Esophagus squamous epithelium (tissue), 5 donors: ENCODE measurements at regions not wholly inside any gene's neighbourhood (a gene's known extent, or its start where the extent isn't known, plus 50 kb on each side); places are given as distances from the start of the nearest gene placed in this dataset.

Experiments
- DNase-seq: peaks from one replicate; lab custom pipeline; 2025; lab: John Stamatoyannopoulos, UW
- H3K27ac ChIP-seq, 4 donors: fragments of 200-600 bp; sonication (generic); one replicate each; pipeline ENCODE4 v1.5.1; 2016 to 2019; ENCODE audit warnings: mild to moderate bottlenecking in 1 of 4
- H3K27me3 ChIP-seq, 4 donors: fragments of 200-600 bp; sonication (generic); 1 replicate in 3 of 4; 2 replicates in 1 of 4; pipeline versions ENCODE4 v1.5.1 to v1.6.0; 2017 to 2021; ENCODE audit warnings: antibody characterized with exemption in 1 of 4
- H3K36me3 ChIP-seq, 3 donors: fragments of 200-600 bp; sonication (generic); one replicate each; pipeline ENCODE4 v1.5.1; 2016 to 2019
- H3K4me1 ChIP-seq, 3 donors: fragments of 200-600 bp; sonication (generic); one replicate each; pipeline ENCODE4 v1.5.1; 2017 to 2019
- H3K4me3 ChIP-seq, 4 donors: fragments of 200-600 bp; sonication (generic); 1 replicate in 3 of 4; 2 replicates in 1 of 4; pipeline ENCODE4 v1.5.1; 2016 to 2019; ENCODE audit warnings: mild to moderate bottlenecking in 2 of 4, moderate library complexity in 1 of 4
- H3K9me3 ChIP-seq, 3 donors: fragments of 200-600 bp; sonication (generic); one replicate each; pipeline ENCODE4 v1.5.1; 2016 to 2019
- CTCF ChIP-seq, 6 experiments: fragments of 450-650 bp in 4 of 6; fragments of 200-600 bp in 2 of 6; sonication (generic) in 2 of 6; IDR thresholded peaks; one replicate each; pipeline ENCODE4 v1.5.1; 2016 to 2019; ENCODE audit warnings: antibody characterized with exemption in 6 of 6, mild to moderate bottlenecking in 4 of 6, moderate library complexity in 4 of 6
- POLR2A ChIP-seq, 4 donors: fragments of 450-650 bp; IDR thresholded peaks; one replicate each; pipeline ENCODE4 v1.6.1; 2017; ENCODE audit warnings: antibody characterized with exemption in 4 of 4, mild to moderate bottlenecking in 4 of 4, moderate library complexity in 3 of 4
- WGBS, 2 donors: methylation state at CpG; one replicate each; pipeline ENCODE4 v1.1.5; 2018; 5-methylcytosine and 5-hydroxymethylcytosine counted together
- intact Hi-C: fragments of 100-400 bp; cut with DNase I; formaldehyde crosslinking; loops from one replicate; pipeline ENCODE4 v1.15.0; 2022
- donor health status: DM: yes; HTN: yes; CAD: no.

GRCh38 chr6:8203337-8203736 lies 101.0 kb upstream of the EEF1E1 start:
- H3K36me3 ChIP-seq: no peaks in the 10 kb centered on the region
- no peak overlapping the region for H3K27ac ChIP-seq
- no peaks in the 10 kb centered on the region for H3K4me1 ChIP-seq
- 74 to 88% methylated on average over 4 to 5 of the region's 5 CpGs for WGBS, 2 donors
- no peak overlapping the region for H3K4me3 ChIP-seq
- intact Hi-C loops: no loop called here
- H3K9me3 ChIP-seq: no peaks in the 10 kb centered on the region
- peaks cover 0 to 4% (median 0%) of the 10 kb centered on the region in 4 donors for H3K27me3 ChIP-seq
- TF ChIP-seq POLR2A (IDR thresholded peaks at IDR 0.05) (no peak), CTCF (IDR thresholded peaks at IDR 0.05) (no peak)
- no peak for DNase-seq

GRCh38 chr6:8201679-8202078 lies 99.3 kb upstream of the EEF1E1 start:
- no peak for DNase-seq
- intact Hi-C loops: no loop called here
- TF ChIP-seq POLR2A (IDR thresholded peaks at IDR 0.05) (no peak), CTCF (IDR thresholded peaks at IDR 0.05) (no peak)
- H3K4me1 ChIP-seq: no peaks in the 10 kb centered on the region
- H3K36me3 ChIP-seq: no peaks in the 10 kb centered on the region
- WGBS, 2 donors: 56 to 61% methylated on average over 5 of the region's 5 CpGs
- H3K27me3 ChIP-seq: peaks cover 0 to 4% (median 0%) of the 10 kb centered on the region in 4 donors
- H3K9me3 ChIP-seq: no peaks in the 10 kb centered on the region
- no peak overlapping the region for H3K4me3 ChIP-seq
- no peak overlapping the region for H3K27ac ChIP-seq

- Histone ChIP-seq H3K27me3 (peaks cover 0 to 4% (median 0%) of the 10 kb centered on the region in 4 donors), H3K4me3 (no peak overlapping the region), H3K36me3 (no peaks in the 10 kb centered on the region), H3K27ac (no peak overlapping the region), H3K9me3 (no peaks in the 10 kb centered on the region), H3K4me1 (no peaks in the 10 kb centered on the region)
- no peak for TF ChIP-seq POLR2A (IDR thresholded peaks at IDR 0.05)
- TF ChIP-seq CTCF (IDR thresholded peaks at IDR 0.05): no peak
- intact Hi-C loops: no loop called here
- DNase-seq: no peak
- WGBS, 2 donors: 62 to 70% methylated on average over 3 of the region's 3 CpGs
Observed at GRCh38 chr6:8200255-8200654, 97.9 kb upstream of the EEF1E1 start.

- no peak for TF ChIP-seq CTCF (IDR thresholded peaks at IDR 0.05)
- no peak overlapping the region for H3K27ac ChIP-seq
- WGBS, 2 donors: 41 to 43% methylated on average over 4 of the region's 4 CpGs
Observed at GRCh38 chr6:8195714-8196102, 93.4 kb upstream of the EEF1E1 start.

GRCh38 chr6:8195040-8195713 lies 92.8 kb upstream of the EEF1E1 start:
- no peak for DNase-seq
- Histone ChIP-seq H3K27me3 (peaks cover 0 to 8% (median 0%) of the 10 kb centered on the region in 4 donors), H3K4me1 (no peaks in the 10 kb centered on the region), H3K27ac (no peak overlapping the region), H3K36me3 (no peaks in the 10 kb centered on the region), H3K4me3 (no peak overlapping the region), H3K9me3 (no peaks in the 10 kb centered on the region)
- intact Hi-C loops: no loop called here
- WGBS, 2 donors: 52 to 54% methylated on average over 3 of the region's 3 CpGs
- TF ChIP-seq CTCF (IDR thresholded peaks at IDR 0.05) (no peak), POLR2A (IDR thresholded peaks at IDR 0.05) (no peak)

More at GRCh38 chr6:8195714-8196102, 93.4 kb upstream of the EEF1E1 start:
- Histone ChIP-seq H3K27me3 (peaks cover 0 to 4% (median 0%) of the 10 kb centered on the region in 4 donors), H3K9me3 (no peaks in the 10 kb centered on the region), H3K36me3 (no peaks in the 10 kb centered on the region), H3K4me3 (no peak overlapping the region), H3K4me1 (no peaks in the 10 kb centered on the region)
- DNase-seq: no peak
- intact Hi-C loops: no loop called here
